ENCODE measurements at regions not wholly inside any gene's neighbourhood (a gene's known extent, or its start where the extent isn't known, plus 50 kb on each side); places are given as distances from the start of the nearest gene placed in this dataset.

DNA sequence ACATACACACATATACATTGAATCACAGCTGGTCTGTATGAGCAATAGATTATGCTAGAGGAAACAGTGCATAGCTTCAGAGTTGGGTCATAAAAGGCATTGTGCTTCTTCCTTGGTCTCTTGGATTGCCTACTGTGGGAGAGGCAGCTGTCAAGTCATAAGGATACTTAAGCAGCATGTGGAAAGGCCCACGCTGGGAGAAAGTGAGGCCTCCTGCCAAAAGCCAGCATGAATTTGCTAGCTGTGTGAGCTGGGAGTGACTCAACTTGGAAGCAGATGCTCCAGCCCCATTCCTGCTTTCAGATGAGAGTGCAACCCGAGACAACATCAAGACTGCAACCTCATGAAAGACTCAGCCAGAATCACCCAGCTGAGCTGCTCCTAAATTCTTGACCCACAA, 311.9 kb upstream of the TBX3 start:
- DNase-seq: no peak

DNA sequence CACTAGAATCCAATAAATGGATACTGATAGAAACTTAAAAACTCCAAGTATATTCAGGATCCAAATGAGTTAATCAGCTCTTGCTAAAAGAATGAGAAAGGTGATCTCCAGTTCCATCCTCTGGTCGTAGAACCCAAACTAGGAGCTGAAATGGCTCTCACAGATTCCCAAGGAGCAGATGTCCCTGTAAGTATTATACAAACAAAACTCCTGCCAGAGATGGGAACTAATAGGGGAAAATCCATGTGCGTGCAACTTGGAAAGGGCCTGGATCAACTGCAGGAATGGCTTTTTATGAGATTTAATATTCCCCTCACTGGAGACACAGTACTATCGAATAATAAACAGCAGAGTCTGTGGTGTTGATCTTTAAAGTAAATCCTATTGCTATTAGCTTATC, 309.2 kb upstream of the TBX3 start:
- DNase-seq: no peak

DNA sequence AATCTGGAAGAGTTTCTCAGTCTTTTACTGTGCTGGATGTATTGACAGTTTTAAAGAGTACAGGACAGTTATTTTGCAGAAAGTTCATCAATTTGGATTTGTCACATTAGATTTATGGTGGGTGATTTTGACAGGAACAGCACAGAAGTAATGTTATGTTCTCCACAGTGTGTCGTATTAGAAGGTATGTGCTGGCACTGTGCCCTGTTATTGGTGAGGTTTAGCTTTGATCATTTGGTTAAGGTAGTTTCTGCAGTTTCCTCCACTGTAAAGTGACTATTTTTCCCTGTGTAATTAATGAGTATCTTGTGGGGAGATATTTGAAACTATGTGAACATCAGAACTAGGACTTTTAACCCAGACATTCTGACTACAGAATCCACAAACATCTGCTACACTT, 308.5 kb upstream of the TBX3 start:
- DNase-seq: no peak

DNA sequence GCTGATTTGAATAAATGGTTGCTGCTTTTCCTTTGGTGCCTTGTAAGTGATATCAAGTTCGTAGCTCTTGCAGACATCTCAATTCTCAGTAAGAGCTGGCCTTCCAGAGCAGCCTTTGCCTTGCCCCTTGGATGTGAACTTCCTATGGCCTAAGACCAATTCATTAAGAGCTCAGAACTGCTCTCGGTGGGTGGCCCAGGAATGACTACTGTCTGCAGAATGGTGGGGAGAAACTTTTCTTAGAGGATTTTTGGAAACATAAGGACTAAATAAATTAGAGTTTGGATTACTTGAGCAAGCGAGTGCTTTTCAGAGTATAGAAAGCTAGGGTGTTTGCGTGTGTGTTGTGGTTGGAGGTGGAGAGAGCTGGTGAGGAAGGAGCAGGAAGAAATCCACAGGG, 306.4 kb upstream of the TBX3 start:
- no peak for DNase-seq

DNA sequence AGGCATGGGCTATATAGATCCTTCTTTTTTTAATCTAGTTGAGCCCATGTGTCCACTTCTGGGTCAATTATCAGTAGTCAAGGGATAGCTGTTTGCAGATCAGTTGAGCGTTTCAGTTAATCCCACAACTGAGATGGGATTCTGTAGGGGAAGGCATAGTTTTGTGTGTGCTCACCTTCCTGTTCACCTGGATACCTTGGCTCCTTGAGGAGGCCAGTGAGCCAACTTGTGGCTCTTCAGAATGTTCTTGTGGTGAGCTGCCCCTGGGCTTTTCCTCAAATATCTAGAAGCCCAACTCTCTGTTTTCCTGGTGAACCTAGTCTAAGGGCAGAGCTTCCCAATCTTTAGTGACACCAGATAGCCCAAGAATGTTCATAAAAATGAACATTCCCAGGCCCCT, 302.9 kb upstream of the TBX3 start:
- DNase-seq: no peak

DNA sequence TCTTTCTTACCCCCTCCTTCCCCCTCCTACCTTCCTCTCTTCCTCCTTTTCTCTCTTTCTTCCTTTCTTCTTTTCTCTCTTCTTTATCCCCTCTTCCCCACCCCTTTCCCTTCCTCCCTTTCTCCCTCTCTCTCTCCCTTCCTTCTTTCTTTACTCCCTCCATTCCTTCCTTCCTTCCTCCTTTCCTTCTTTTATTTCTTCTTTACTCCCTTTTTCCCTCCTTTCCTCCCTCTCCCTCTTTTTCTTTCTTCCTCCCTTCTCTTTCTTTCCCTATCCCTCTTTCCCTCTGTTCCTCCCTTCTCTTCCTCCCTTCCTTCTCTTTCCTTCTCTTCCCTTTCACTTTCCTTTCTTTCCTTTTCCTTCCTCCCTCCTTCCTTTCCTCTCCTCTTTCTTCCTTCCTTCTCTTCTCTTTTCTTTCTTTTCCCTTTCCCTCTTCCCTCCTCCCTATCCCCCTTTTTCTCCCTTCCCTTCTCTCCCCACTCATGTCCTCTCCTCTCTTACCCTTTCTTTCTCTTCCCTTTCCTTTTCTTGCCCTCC, 302.3 kb upstream of the TBX3 start:
- no peak for DNase-seq

DNA sequence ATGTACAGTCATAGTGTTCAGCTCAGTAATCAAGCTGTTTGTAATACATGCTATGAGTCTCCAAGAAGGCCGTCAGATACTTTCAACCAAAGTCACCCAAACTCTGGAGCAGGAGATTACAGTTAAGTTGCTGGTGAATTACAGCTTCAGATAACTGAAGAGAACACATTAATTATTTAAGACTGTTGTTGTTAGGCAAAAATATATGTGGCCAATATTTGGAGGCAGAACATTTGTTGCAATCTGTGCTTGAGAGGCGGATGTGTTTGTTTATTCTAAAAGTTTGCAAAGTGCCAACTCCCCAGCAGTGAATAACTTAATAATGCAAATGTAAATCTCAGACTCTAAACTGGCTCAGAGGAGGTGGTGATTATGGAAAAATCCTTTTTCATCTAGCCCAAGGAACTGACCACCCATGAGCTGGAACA, 300.7 kb upstream of the TBX3 start:
- DNase-seq: no peak

DNA sequence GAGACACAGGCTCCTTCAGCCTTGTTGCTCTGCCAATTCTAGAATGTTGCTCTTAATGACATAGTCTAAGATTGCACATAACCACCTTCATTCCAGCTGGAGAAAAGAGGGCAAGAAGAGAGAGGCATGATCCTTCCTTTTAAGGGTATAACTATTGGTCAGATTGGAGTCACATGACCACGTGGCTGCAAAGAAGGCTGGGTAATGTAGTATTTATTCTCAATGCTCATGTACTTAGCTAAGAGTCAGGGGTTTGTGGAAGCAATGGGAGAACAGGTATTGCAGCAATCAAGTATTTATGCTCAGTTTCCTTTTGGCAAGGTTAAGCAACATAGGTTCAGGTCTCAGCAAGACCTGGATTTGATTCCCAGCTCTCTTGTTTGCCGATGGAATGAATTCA, 298.8 kb upstream of the TBX3 start:
- no peak for DNase-seq

DNA sequence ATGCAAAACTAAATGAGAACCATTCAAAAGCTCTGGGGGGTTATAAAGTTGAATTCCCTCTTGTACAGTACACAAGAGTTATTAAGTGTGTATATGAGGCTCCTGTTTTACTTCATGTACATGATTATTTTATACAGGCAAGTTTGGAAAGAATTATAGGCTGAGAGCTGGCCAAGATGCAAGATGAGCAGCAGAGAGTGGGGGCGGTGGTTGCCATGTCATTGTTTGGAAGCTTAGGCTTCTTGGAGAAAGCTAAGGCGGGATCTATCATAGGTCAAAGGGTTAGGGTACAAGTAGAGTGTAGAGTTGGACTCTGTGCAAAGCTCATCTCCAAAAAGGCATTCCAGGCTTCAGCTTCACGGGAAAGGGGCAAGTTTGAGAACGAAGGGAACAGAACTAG, 297.1 kb upstream of the TBX3 start:
- no peak for DNase-seq

DNA sequence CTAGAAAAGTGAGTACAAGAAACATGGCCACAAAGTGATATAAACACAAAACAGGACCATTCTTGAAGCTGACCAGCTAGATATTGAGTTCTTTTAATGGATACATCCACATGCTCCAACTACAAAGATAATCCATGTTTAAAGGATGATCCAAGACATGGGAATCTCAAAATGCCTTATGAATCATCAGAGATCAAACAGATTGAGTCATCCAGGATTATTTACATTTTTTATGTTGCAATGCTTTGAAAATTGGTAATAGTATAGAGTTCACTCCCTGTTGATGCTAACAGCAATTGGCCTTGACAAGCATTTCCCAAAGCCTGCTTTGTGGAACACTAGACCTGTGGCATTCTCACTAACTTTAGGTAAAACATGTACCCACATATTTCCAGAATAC, 293.0 kb upstream of the TBX3 start:
- no peak for DNase-seq

DNA sequence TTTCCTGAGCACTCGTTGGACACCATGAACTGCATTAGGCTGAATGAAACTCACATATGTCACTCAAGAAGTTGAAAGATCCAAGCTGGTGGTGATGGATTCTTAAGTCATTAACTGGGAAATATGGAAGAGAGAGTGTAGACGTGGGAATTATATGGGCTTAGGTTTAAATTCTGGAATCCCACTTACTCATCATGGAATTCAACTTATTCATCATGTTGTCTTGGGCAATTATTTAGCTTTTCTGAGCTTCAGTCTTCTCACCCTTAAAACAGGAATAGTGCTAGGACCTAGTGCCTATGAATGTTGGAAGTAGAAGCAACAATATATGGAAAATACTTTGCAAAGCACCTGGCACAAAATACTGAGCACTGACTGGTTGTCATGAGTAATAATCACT, 292.4 kb upstream of the TBX3 start:
- no peak for DNase-seq

DNA sequence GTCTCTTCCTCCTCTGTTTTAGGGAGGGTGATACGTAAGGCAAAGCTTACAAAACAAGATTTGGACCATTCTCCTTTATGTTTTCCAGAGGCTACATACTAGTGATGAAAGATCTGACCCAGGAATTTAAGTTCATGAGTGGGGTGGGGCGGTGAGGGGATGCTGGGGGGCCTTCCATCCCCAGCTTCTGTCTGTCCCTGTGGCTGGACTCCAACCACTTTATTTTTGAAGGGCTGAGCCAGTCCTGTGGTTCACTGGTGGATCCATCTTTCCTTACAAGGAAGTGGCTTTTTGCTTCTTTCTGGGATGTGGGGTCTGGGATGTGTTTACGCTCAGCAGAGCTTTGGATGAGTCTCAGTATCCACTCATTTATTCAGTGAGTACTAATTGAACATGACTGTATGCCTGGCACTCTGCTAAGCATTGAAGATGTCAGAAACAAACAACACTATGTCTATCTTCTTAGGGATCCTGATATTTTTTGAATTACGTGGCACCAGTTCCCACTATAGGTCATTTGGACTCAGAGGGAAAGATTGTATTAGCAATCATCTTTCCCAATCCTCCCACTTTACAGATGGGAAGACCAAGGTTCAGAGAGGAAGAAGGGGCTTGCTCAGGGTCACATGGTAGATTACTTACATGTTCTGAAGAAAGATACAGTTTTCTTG, 291.8 kb upstream of the TBX3 start:
- no peak for DNase-seq

DNA sequence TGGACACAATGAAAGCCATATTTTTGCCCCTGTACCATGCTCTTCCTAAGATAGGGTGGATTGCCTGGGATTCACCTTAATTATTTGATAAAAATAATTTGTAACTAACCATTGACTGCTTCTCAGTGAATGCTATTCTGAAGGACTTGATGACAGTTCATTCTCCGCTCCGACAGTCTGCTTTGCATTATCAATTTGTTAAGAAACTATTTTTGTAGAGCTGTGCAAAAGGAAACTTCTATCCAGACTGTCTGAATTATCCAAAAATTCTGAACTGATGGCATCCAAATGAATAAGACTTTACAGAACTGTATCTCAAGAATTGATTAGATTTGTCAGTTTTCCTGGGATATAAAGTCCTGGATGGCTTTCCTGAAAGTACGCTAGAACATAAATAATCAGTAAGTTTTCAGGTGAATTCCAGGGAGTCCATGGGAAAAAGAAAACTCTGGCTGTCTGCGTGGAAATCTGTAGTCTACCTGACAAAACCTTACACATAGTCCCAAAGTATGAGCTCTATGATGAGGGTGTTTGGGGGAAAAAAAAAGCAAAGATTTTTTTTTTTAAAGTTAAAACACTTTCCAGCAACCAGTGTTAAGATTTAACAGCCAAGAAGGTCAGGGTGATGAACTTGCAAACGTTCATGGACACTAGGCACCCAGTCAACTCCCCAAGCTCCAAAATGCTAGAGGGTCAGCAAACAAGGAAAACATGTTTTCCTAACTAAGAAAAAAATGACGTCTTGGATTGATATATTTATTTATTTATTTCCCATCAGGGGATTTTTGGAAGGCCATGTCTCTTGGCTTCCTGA, 291.1 kb upstream of the TBX3 start:
- no peak for DNase-seq

DNA sequence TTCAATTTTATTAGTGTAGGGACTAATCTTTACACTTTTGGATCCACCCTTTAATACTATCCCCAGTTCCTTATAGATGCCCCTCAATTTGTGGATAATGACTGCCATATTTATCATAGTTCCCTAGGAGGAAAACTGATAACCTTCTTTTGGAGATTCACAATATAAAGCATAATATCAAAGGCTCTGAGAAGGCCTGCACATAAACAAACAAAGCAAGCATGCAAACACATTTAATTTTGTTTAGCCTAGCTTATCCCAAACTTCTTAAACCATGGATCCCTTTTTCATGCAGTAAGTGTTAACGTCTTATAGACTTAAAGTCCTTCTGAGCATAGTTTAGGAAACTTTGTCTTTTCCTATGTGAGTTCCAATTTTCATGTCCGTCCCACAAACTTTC, 290.4 kb upstream of the TBX3 start:
- no peak for DNase-seq

DNA sequence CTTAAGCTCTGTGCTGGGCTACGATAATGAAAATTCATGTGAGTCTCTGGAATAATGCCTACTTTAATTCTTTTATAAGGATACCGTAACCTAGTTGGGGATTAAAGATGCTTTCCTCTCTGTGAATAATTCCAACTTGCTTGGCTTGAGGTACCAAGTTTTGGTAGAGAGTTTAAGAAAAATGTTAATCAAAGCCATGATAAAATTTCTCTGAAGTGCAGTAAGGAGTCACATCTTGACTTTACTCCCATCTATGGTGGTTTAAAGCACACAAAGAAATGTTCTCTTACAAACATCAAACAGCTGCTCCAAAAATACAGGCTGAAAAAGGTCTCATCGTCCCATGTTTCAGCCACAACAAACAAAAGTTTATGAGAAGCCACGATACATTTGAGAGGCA, 284.8 kb upstream of the TBX3 start:
- no peak for DNase-seq

DNA sequence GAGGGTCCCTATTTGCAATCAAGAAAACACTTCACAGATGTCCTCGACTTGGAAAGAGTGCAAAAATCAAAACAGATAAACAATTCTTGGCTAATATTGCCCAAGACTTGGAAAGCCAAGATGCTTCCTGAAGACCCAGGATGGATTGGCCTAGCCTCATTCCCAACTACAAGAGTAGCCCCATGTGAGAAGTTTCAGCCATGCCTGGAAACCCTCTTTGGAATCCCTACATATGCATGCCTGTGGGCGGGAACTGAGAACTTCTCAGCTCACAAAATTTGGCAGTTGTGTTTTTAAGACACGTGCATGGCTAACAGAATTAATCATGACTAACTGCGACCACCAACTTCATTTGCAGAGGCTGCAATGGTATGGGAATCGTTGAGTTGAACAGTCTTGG, 283.2 kb upstream of the TBX3 start:
- no peak for DNase-seq

DNA sequence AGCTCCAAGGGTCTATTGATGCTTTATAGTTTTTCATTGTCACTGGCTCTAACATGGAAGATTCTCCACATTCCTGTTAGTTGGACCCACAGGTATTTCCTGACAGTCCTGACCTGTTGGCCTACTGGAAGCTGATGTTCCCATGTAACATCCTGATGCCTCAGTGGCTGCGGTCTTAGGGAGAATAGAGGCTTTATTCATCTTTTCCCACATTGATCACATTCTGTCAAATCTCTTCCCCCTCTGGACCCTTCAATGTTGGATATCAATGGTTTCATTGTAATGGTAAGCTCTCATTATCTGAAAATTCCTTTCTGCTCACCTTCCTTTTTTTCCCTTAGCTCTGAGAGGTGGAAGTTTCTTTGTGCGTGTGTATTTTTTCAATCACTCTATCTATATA, 280.9 kb upstream of the TBX3 start:
- DNase-seq: no peak

DNA sequence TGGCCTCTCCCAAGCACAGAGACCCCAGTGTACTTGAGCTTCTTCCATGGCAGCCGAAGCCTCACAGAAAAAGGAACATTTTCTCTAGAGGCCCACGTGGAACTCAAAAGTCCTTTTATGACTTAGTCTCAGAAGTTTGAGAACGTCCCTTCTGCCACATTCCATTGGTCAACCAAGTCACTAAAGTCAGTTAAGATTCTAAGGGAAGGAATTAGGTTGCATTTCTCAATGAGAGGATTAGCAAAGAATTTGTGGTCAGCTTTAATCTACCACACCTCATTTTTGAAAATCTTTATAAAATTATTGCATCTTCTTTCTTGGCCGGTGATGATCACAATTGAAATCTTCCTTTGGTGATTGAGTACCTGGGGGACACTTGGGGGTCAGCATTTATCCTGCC, 279.9 kb upstream of the TBX3 start:
- DNase-seq: no peak

DNA sequence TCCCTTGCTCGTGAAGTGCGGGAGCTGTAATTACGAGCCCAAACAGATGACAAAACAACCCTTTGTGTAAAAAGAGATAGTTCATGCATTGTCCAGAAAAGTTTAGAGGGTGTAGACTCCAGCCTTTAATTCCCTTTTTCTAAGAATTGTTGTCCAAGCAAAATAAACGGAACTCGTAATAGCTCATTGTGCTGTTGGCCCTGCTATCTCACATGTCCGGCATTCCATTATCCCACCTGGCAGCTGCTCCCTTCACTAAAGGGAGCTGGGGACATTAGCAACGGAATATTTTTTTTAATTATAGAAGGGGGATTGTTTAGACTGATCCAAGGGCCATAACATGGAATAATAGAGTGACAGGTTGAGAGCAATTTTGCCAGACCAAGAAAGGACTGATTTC, 277.5 kb upstream of the TBX3 start:
- DNase-seq: no peak

DNA sequence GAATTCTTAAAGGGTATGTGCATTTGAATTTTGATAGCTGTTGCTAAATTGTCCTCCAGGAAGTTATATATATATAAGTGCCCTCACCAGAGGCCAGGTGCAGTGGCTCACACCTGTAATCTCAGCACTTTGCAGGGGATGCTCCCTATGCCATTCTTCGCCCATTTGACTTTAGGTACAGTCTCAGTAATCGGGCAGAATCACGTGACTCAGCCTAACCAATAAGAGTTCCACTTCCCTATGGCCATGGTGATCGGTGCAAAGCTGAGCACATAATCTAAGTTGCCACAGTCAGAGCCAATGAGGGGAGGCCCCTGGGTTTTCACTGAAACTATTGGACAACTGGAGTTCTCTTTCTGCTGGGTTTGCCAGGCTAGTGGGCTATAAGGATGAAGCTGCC, 274.6 kb upstream of the TBX3 start:
- no peak for DNase-seq

DNA sequence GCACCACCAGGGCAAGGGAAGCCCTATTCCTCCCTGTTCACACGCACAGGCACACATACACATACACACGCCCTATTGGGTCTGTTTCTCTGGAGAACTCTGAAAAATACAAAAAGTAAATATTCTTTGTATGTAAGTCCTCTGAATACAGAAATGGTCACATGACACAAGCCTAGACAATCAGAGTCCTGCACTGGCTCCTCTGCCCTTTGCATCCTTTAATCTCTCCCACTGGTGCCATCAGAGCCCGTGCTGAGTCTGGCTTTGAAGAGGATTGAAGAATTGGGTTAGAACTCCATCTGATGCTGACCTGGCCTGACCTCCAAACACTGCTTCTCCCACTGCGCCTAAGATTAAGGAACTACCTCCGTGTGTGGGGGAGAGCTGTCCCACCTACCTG, 273.2 kb upstream of the TBX3 start:
- no peak for DNase-seq

DNA sequence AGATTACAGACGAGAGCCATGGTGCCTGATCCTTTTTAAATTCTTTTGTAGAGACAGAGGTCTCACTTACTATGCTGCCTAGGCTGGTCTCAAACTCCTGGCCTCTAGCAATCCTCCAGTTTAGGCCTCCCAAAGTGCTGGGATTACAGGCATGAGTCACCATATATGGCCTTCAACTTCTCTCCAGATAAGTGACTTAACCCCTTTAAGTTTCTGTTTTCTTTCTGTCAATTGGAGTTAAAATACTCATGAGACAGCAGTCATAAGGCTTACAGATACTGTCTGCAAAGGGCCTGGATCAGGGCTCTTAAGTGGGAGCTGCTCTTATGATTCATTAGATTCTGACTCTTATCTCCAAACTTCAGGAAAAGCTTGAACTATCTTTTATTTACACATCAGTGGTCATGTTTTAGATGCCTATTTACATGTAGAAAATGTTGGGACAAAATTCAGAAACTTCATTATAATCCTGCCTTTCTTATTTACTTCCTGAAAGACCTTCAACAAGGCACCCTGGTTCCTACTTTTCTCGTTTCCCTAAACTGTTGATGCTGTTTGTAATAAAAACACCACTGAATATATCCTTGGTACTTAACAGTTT, 271.5 kb upstream of the TBX3 start:
- no peak for DNase-seq

DNA sequence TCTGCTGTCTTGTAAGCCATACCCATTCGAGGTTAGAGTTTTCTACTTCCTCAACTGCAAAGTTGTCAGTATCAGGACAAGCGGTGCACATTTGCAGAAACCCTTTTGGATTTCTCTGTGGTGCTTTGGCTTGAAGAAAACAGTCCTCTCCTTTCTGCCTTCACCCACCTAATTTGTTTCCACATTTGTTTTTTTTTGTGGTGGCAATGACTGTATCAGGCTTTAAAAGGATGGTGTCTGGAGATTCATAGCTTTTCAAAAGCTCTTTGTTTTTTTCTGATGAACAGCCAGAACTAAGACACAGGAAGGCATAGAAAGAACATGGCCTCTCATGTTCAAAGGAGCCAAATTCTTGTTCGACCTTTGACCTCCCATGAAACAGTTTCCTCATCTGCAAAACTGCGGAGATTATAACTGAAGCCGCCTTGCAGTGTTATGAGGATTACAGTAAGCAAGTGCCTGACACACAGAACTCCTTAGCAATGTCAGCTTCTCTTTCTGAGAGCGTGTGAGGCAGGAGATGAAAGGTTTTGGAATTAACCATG, 270.6 kb upstream of the TBX3 start:
- no peak for DNase-seq
